Right atrium auricular region (tissue), 2 donors: ENCODE measurements at regions not wholly inside any gene's neighbourhood (a gene's known extent, or its start where the extent isn't known, plus 50 kb on each side); places are given as distances from the start of the nearest gene placed in this dataset.

Experiments
- DNase-seq: peaks from one replicate; pipeline ENCODE4 v3.0.0-alpha.2; 2019; ENCODE audit warnings: low spot score
- H3K27ac ChIP-seq, 2 donors: fragments of 200-600 bp; sonication (generic); 1 replicate in 1 of 2; 2 replicates in 1 of 2; pipeline ENCODE4 v1.5.1; 2016 to 2019
- H3K27me3 ChIP-seq, 2 donors: fragments of 200-600 bp; sonication (generic); one replicate each; pipeline versions ENCODE4 v1.5.1 to v1.6.0; 2017 to 2019
- H3K36me3 ChIP-seq: fragments of 200-600 bp; sonication (generic); one replicate; pipeline ENCODE4 v1.5.1; 2016
- H3K4me1 ChIP-seq, 2 donors: fragments of 200-600 bp; sonication (generic); one replicate each; pipeline versions ENCODE4 v1.5.1 to v1.6.0; 2017 to 2019
- H3K4me3 ChIP-seq, 2 donors: fragments of 200-600 bp; sonication (generic); 1 replicate in 1 of 2; 2 replicates in 1 of 2; pipeline ENCODE4 v1.5.1; 2017 to 2019; ENCODE audit warnings: mild to moderate bottlenecking in 1 of 2, moderate library complexity in 1 of 2
- H3K9me3 ChIP-seq, 2 donors: fragments of 200-600 bp; sonication (generic); one replicate each; pipeline ENCODE4 v1.5.1; 2019
- CTCF ChIP-seq, 2 donors: fragments of 200-600 bp; sonication (generic); IDR thresholded peaks; one replicate each; pipeline ENCODE4 v1.5.1; 2019; ENCODE audit warnings: antibody characterized with exemption in 2 of 2

DNA sequence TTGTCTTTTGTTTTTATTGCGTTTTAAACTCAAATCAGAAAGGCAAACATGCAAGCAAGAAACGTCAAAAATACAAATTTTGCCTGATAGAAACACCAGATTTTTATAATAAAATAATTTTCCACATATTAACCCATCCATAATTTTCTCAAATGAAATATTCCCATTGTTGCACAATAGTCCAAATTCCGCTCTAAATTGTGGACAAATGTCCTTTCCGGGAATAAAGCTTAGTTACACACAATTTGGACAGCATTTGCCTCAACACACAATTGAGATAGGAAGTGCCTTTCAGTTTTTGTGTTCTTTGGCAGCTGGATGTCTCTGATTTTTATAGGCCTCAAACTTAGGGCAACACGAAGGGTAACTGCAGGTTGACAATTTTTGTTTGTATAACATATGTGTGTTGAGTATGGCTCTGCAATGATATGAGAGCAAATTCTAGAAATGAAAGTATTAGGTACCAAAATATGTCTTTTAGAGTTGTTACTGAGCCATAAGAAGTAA lies 105.8 kb downstream of the DIO2 start:
- H3K9me3 ChIP-seq, result no peaks in the 10 kb centered on the region
- H3K4me3 ChIP-seq, result no peak overlapping the region
- no peaks in the 10 kb centered on the region for H3K4me1 ChIP-seq
- no peaks in the 10 kb centered on the region for H3K27me3 ChIP-seq
- no peak overlapping the region for H3K27ac ChIP-seq
- no peaks in the 10 kb centered on the region for H3K36me3 ChIP-seq
- DNase-seq, result no peak
- no peak for TF ChIP-seq CTCF (IDR thresholded peaks at IDR 0.05)

- H3K9me3 ChIP-seq, result peaks cover 0 to under 1% of the 10 kb centered on the region in 2 donors
- no peaks in the 10 kb centered on the region for H3K36me3 ChIP-seq
- no peaks in the 10 kb centered on the region for H3K27me3 ChIP-seq
- H3K4me1 ChIP-seq, result no peaks in the 10 kb centered on the region
- H3K4me3 ChIP-seq, result no peak overlapping the region
- H3K27ac ChIP-seq, result no peak overlapping the region
- DNase-seq, result no peak
- no peak for TF ChIP-seq CTCF (IDR thresholded peaks at IDR 0.05)
Measured at GRCh38 chr14:80101835-80102234, 109.5 kb downstream of the DIO2 start.

DNA sequence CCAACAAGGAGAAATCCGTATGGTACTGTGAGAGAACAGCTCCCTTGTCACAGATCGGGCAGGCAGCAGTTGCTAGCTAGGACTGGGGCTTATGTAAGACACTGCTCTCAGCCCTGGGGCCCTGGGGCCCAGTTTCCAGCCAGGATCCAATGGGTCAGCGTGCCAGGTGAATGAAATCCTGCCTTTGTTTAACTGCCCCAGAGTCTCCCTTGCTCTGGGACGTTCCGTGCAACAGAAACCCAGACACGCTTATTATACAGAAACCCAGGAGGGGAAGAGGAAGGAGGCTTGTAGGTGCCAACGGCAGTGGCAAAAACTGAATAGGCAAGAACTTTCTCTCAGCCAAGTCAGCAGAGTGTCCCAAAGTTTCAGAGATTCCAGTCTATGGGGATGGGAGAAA lies 110.6 kb downstream of the DIO2 start:
- Histone ChIP-seq H3K36me3 (no peaks in the 10 kb centered on the region), H3K9me3 (peaks cover 0 to 4% of the 10 kb centered on the region in 2 donors), H3K27ac (no peak overlapping the region), H3K27me3 (no peaks in the 10 kb centered on the region), H3K4me1 (no peaks in the 10 kb centered on the region), H3K4me3 (no peak overlapping the region)
- no peak for DNase-seq
- no peak for TF ChIP-seq CTCF (IDR thresholded peaks at IDR 0.05)

DNA sequence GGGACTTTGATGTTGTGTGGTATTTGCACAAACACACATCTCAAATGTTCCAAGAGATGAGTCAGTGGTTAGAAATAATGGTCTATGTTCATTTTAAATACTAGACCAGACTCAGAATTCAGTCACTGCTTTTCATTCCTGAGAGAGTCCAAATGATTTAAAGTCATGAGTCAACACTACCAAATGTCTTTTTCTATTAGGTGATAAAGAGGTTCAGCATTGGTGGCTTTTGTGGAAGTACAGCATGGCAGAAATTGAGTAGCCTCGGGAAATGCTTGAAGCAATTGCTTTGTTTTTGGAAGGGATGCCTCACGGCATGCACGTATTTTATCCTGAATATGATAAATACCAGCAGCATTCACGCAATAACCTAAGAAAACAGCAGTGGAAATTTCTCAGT lies 115.7 kb downstream of the DIO2 start:
- no peaks in the 10 kb centered on the region for H3K27me3 ChIP-seq
- H3K4me1 ChIP-seq, result no peaks in the 10 kb centered on the region
- TF ChIP-seq CTCF (IDR thresholded peaks at IDR 0.05), result no peak
- H3K9me3 ChIP-seq, result peaks cover 0 to 4% of the 10 kb centered on the region in 2 donors
- no peak overlapping the region for H3K27ac ChIP-seq
- no peak overlapping the region for H3K4me3 ChIP-seq
- H3K36me3 ChIP-seq, result no peaks in the 10 kb centered on the region
- no peak for DNase-seq

DNA sequence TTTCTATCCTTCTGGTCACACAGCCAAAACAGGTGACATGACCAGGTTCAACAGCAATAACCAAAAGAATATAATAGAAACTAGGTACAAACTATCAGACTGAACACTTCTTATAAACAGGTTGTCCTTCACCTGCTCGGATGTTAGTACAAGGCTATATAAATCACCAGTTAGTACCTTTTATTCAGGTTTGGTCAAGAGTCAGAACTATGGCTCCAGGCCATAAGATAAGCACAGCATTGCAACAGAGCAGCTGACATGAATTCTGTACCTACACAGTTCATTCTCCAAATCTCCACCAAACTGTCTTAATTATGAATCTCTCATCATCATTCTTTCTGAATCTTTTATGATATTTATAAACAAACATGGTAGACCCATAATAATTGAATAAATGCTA lies 123.9 kb downstream of the DIO2 start:
- no peaks in the 10 kb centered on the region for H3K36me3 ChIP-seq
- H3K9me3 ChIP-seq, result no peaks in the 10 kb centered on the region
- H3K4me3 ChIP-seq, result no peak overlapping the region
- no peak for TF ChIP-seq CTCF (IDR thresholded peaks at IDR 0.05)
- H3K27me3 ChIP-seq, result no peaks in the 10 kb centered on the region
- no peak for DNase-seq
- H3K27ac ChIP-seq, result no peak overlapping the region
- H3K4me1 ChIP-seq, result no peaks in the 10 kb centered on the region

- no peaks in the 10 kb centered on the region for H3K36me3 ChIP-seq
- no peak for DNase-seq
- no peak for TF ChIP-seq CTCF (IDR thresholded peaks at IDR 0.05)
- H3K4me3 ChIP-seq, result no peak overlapping the region
- H3K27me3 ChIP-seq, result no peaks in the 10 kb centered on the region
- no peaks in the 10 kb centered on the region for H3K9me3 ChIP-seq
- no peaks in the 10 kb centered on the region for H3K4me1 ChIP-seq
- no peak overlapping the region for H3K27ac ChIP-seq
Measured at GRCh38 chr14:80084196-80084595, 127.1 kb downstream of the DIO2 start.
